ENCODE measurements at regions not wholly inside any gene's neighbourhood (a gene's known extent, or its start where the extent isn't known, plus 50 kb on each side); places are given as distances from the start of the nearest gene placed in this dataset.

- H3K27me3 ChIP-seq, result no peaks in the 10 kb centered on the region
- no peak for TF ChIP-seq POLR2AphosphoS5 (IDR thresholded peaks at IDR 0.05)
- no peak for TF ChIP-seq CTCF (IDR thresholded peaks at IDR 0.05)
- TF ChIP-seq EP300 (IDR thresholded peaks at IDR 0.05), result no peak
- TF ChIP-seq POLR2A (IDR thresholded peaks at IDR 0.05; ENCODE audit: low read depth), result no peak
- H3K9me3 ChIP-seq, result no peaks in the 10 kb centered on the region
- DNase-seq (ENCODE audit: extremely low spot score), result no peak
- no peaks in the 10 kb centered on the region for H3K36me3 ChIP-seq
- intact Hi-C loops (cut with DNase I), result no loop called here
- no peaks in the 10 kb centered on the region for H3K4me1 ChIP-seq
- no peak overlapping the region for H3K4me3 ChIP-seq
- no peak overlapping the region for H3K27ac ChIP-seq (replicated peaks in 1 of 4)
These were observed 404.8 kb downstream of the EPHA5 start for GRCh38 chr4:65265526-65265925.

- no peaks in the 10 kb centered on the region for H3K27me3 ChIP-seq
- no peak overlapping the region for H3K4me3 ChIP-seq
- WGBS, result 40% methylated on average over 3 of the region's 3 CpGs
- no peaks in the 10 kb centered on the region for H3K36me3 ChIP-seq
- no peaks in the 10 kb centered on the region for H3K4me1 ChIP-seq
- no peak for DNase-seq (ENCODE audit: extremely low spot score)
- H3K27ac ChIP-seq (replicated peaks in 1 of 4), result no peak overlapping the region
- TF ChIP-seq EP300 (IDR thresholded peaks at IDR 0.05), result no peak
- intact Hi-C loops (cut with DNase I), result no loop called here
- no peaks in the 10 kb centered on the region for H3K9me3 ChIP-seq
These were observed 411.0 kb downstream of the EPHA5 start for GRCh38 chr4:65259296-65259695.

- Histone ChIP-seq H3K4me3 (no peak overlapping the region), H3K27ac (replicated peaks in 1 of 4) (no peak overlapping the region), H3K27me3 (no peaks in the 10 kb centered on the region), H3K4me1 (no peaks in the 10 kb centered on the region), H3K9me3 (no peaks in the 10 kb centered on the region), H3K36me3 (no peaks in the 10 kb centered on the region)
- intact Hi-C loops (cut with DNase I), result no loop called here
- no peak for DNase-seq (ENCODE audit: extremely low spot score)
- TF ChIP-seq POLR2AphosphoS5 (IDR thresholded peaks at IDR 0.05) (no peak), CTCF (IDR thresholded peaks at IDR 0.05) (no peak), EP300 (IDR thresholded peaks at IDR 0.05) (no peak), POLR2A (IDR thresholded peaks at IDR 0.05; ENCODE audit: low read depth) (no peak)
- 98% methylated on average over 2 of the region's 2 CpGs for WGBS
These were observed 419.4 kb downstream of the EPHA5 start for GRCh38 chr4:65250916-65251315.

- Histone ChIP-seq H3K27ac (replicated peaks in 1 of 4) (no peak overlapping the region), H3K36me3 (no peaks in the 10 kb centered on the region), H3K4me1 (no peaks in the 10 kb centered on the region), H3K4me3 (no peak overlapping the region), H3K9me3 (no peaks in the 10 kb centered on the region), H3K27me3 (no peaks in the 10 kb centered on the region)
- no peak for TF ChIP-seq EP300 (IDR thresholded peaks at IDR 0.05)
- intact Hi-C loops (cut with DNase I), result no loop called here
- DNase-seq (ENCODE audit: extremely low spot score), result no peak
These were observed 421.2 kb downstream of the EPHA5 start for GRCh38 chr4:65249111-65249510.

- no peak for DNase-seq (ENCODE audit: extremely low spot score)
- no peaks in the 10 kb centered on the region for H3K9me3 ChIP-seq
- intact Hi-C loops (cut with DNase I), result no loop called here
- H3K4me1 ChIP-seq, result peaks cover 0 to 12% (median 0%) of the 10 kb centered on the region in 4 donors
- 92% methylated on average over 9 of the region's 16 CpGs for WGBS
- H3K27ac ChIP-seq (replicated peaks in 1 of 4), result no peak overlapping the region
- TF ChIP-seq CTCF (IDR thresholded peaks at IDR 0.05) (no peak), EP300 (IDR thresholded peaks at IDR 0.05) (no peak), POLR2AphosphoS5 (IDR thresholded peaks at IDR 0.05) (no peak), POLR2A (IDR thresholded peaks at IDR 0.05; ENCODE audit: low read depth) (no peak)
- H3K36me3 ChIP-seq, result no peaks in the 10 kb centered on the region
- H3K27me3 ChIP-seq, result no peaks in the 10 kb centered on the region
- H3K4me3 ChIP-seq, result no peak overlapping the region
These were observed 428.0 kb downstream of the EPHA5 start for GRCh38 chr4:65242156-65242846.
